SU-DHL-6 (cell line): ENCODE measurements at regions not wholly inside any gene's neighbourhood (a gene's known extent, or its start where the extent isn't known, plus 50 kb on each side); places are given as distances from the start of the nearest gene placed in this dataset.

Experiments used
- H2AFZ ChIP-seq: fragments of 200-600 bp; sonication (generic); 2 replicates; pipeline ENCODE4 v1.6.1; 2014; ENCODE audit warnings: low read depth, mild to moderate bottlenecking, moderate library complexity, mixed read lengths, antibody characterized with exemption, low read length; ENCODE audit not compliant: severe bottlenecking
- H3F3A ChIP-seq: fragments of 200-600 bp; shearing (Covaris generic); 2 replicates; pipeline ENCODE4 v1.6.0; 2016; ENCODE audit warnings: antibody characterized with exemption, mild to moderate bottlenecking; ENCODE audit not compliant: insufficient read depth
- H3K27ac ChIP-seq: fragments of 200-600 bp; sonication (generic); 2 replicates; pipeline ENCODE4 v1.5.1; 2016; ENCODE audit warnings: low read depth, mild to moderate bottlenecking, low read length, moderate library complexity, mixed read lengths
- H3K27me3 ChIP-seq: fragments of 200-600 bp; sonication (generic), shearing (Covaris generic); 2 replicates; pipeline ENCODE4 v1.6.0; 2014; ENCODE audit warnings: mild to moderate bottlenecking, low read length
- H3K36me3 ChIP-seq: fragments of 200-600 bp; sonication (generic); 2 replicates; pipeline ENCODE4 v1.6.1; 2014; ENCODE audit warnings: mild to moderate bottlenecking, low read length, mixed read lengths
- H3K4me2 ChIP-seq: fragments of 300-600, 200-600 bp; shearing (Covaris generic), sonication (generic); 2 replicates; pipeline ENCODE4 v1.6.0; 2014; ENCODE audit warnings: low read length, low read depth, mild to moderate bottlenecking; ENCODE audit not compliant: poor library complexity, severe bottlenecking
- H3K4me3 ChIP-seq: fragments of 200-600 bp; sonication (generic); 2 replicates; pipeline ENCODE4 v1.5.1; 2014; ENCODE audit warnings: antibody characterized with exemption, low read length, mild to moderate bottlenecking, mixed read lengths; ENCODE audit not compliant: insufficient read depth, poor library complexity, severe bottlenecking
- H3K79me2 ChIP-seq: fragments of 200-600 bp; sonication (generic); 2 replicates; pipeline ENCODE4 v1.6.1; 2014; ENCODE audit warnings: mild to moderate bottlenecking, low read length, moderate library complexity; ENCODE audit not compliant: insufficient read depth
- H3K9ac ChIP-seq: fragments of 200-600 bp; sonication (generic); 2 replicates; pipeline ENCODE4 v1.7.0; 2014; ENCODE audit warnings: mild to moderate bottlenecking, low read length
- H3K9me2 ChIP-seq: fragments of 200-600 bp; sonication (generic); replicated peaks from 2 replicates; pipeline ENCODE4 v1.6.1; 2014; ENCODE audit warnings: low read length; ENCODE audit not compliant: insufficient read depth
- H3K9me3 ChIP-seq: fragments of 200-600 bp; sonication (generic); 2 replicates; pipeline ENCODE4 v1.6.1; 2014; ENCODE audit warnings: low read length, mixed read lengths; ENCODE audit not compliant: insufficient read depth
- H4K20me1 ChIP-seq: fragments of 200-600 bp; sonication (generic); 2 replicates; pipeline ENCODE4 v1.6.1; 2014; ENCODE audit warnings: low read depth, mild to moderate bottlenecking, antibody characterized with exemption, low read length, moderate library complexity, mixed read lengths
- EZH2phosphoT487 ChIP-seq: fragments of 200-600 bp; sonication (generic), shearing (Covaris generic); conservative IDR thresholded peaks from 2 replicates; pipeline ENCODE4 v1.6.1; 2018; ENCODE audit warnings: mild to moderate bottlenecking, antibody characterized with exemption, low read length, moderate library complexity, mixed read lengths
- TF ChIP-seq, protein P1 (sequence below): fragments of 200-600 bp; sonication (generic); IDR thresholded peaks from one replicate; pipeline ENCODE4 v1.5.1; 2017; ENCODE audit warnings: antibody characterized with exemption, mild to moderate bottlenecking, low read length, moderate library complexity; ENCODE audit not compliant: insufficient read depth, poor library complexity, severe bottlenecking

DNA sequence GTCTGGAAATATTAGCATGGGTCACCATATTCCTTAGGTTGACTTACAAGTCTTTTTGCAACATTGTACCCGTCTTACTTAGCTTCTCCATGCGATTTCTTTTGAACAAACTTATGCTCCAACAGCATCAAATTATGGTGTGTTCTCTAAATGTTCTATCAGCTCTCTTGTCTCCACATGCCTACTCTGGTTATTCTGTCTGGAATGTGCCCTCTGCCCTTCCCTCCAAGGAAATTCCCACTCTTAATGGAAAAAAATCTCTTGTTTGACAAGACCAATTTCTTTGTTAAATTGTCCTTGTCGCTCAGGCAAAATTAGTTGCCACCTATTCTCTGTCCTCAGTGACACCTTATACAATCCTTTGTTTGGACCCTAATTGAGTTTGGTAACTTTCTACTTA, 522.8 kb upstream of the LUZP2 start:
- Histone ChIP-seq H3K4me3 (no peak overlapping the region), H3K27me3 (no peaks in the 10 kb centered on the region), H3K27ac (no peak overlapping the region), H3K4me2 (no peak overlapping the region), H3K9me2 (no peaks in the 10 kb centered on the region), H2AFZ (no peak overlapping the region), H3K9ac (no peak overlapping the region), H3K79me2 (no peaks in the 10 kb centered on the region), H3K36me3 (no peaks in the 10 kb centered on the region), H3F3A (no peaks in the 10 kb centered on the region), H3K9me3 (no peaks in the 10 kb centered on the region), H4K20me1 (no peaks in the 10 kb centered on the region)
- no peak for TF ChIP-seq EZH2phosphoT487

DNA sequence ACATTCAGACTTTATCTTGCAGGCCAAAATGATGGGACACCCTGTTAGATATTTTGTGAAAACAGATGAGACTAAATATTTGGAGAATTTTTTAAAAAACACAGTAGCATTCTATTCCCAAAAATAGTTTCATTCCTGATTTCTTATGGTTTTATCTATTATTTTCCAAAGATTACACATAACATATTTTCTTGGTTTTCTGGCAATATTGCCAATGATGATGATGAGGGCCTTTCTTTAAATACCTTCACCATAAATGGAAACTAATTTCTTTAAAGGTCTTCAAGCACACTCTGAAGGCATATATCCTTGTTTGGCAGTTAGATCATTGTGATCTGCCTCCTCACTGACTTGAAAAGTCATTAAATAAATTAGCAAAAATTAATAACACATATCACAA, 522.3 kb upstream of the LUZP2 start:
- no peaks in the 10 kb centered on the region for H3K36me3 ChIP-seq

DNA sequence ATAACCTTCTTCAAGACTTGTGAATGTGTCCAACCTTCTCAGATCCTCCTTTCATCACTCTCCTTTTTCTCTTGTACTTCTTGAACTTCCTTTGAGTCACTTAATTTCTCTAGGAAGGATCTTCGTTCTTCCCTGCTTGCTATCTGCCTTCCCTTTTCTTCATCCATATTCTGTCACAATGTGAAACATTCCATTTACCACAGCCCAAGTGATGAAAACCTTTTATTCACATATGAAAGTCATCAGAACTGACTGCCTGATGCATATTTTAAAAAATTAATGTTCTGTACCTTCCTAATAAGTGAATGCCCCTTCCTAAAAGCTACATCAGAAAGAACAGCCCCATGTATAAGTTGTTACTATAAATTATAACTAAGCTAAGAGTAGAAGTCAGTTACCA, 520.4 kb upstream of the LUZP2 start:
- Histone ChIP-seq H3K9ac (no peak overlapping the region), H3K9me2 (no peaks in the 10 kb centered on the region), H4K20me1 (no peaks in the 10 kb centered on the region), H3K36me3 (no peaks in the 10 kb centered on the region), H3K4me2 (no peak overlapping the region), H2AFZ (no peak overlapping the region), H3K9me3 (no peaks in the 10 kb centered on the region), H3K27ac (no peak overlapping the region), H3K4me3 (no peak overlapping the region), H3K27me3 (no peaks in the 10 kb centered on the region), H3K79me2 (no peaks in the 10 kb centered on the region), H3F3A (no peaks in the 10 kb centered on the region)
- no peak for TF ChIP-seq EZH2phosphoT487
- TF ChIP-seq, protein P1, sequence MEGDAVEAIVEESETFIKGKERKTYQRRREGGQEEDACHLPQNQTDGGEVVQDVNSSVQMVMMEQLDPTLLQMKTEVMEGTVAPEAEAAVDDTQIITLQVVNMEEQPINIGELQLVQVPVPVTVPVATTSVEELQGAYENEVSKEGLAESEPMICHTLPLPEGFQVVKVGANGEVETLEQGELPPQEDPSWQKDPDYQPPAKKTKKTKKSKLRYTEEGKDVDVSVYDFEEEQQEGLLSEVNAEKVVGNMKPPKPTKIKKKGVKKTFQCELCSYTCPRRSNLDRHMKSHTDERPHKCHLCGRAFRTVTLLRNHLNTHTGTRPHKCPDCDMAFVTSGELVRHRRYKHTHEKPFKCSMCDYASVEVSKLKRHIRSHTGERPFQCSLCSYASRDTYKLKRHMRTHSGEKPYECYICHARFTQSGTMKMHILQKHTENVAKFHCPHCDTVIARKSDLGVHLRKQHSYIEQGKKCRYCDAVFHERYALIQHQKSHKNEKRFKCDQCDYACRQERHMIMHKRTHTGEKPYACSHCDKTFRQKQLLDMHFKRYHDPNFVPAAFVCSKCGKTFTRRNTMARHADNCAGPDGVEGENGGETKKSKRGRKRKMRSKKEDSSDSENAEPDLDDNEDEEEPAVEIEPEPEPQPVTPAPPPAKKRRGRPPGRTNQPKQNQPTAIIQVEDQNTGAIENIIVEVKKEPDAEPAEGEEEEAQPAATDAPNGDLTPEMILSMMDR, result no peak

More for the DNA sequence above, 522.3 kb upstream of the LUZP2 start:
- H3K4me2 ChIP-seq, result no peak overlapping the region
- no peaks in the 10 kb centered on the region for H3K9me3 ChIP-seq
- TF ChIP-seq, protein P1, result no peak
- no peak for TF ChIP-seq EZH2phosphoT487
- no peaks in the 10 kb centered on the region for H3K9me2 ChIP-seq
- H3K27ac ChIP-seq, result no peak overlapping the region
- no peak overlapping the region for H3K4me3 ChIP-seq
- no peak overlapping the region for H3K9ac ChIP-seq
- H2AFZ ChIP-seq, result no peak overlapping the region
- H3F3A ChIP-seq, result no peaks in the 10 kb centered on the region
- H3K79me2 ChIP-seq, result no peaks in the 10 kb centered on the region
- no peaks in the 10 kb centered on the region for H4K20me1 ChIP-seq
- H3K27me3 ChIP-seq, result no peaks in the 10 kb centered on the region

DNA sequence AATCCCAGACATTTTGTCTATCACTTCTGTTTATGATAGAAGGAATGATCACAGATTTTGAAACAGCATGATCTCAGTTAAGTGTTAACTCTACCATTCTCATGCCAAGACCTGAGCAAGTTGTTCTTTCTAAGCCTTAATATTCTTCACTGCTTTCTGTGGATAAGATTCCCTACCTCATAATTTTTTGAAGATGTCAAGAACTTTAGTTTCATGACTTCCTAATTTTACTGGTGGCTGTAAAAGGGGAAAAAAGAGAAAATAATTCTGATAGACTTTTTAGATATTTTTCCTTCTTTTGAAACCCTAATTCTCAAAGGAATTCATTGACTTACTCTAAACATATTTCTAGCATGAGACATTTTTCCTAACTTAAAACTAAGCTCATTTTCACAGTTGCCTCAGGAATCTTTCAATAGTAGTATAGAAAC, 520.0 kb upstream of the LUZP2 start:
- Histone ChIP-seq H3K9me2 (no peaks in the 10 kb centered on the region), H3K27me3 (no peaks in the 10 kb centered on the region), H3K4me2 (no peak overlapping the region), H3K36me3 (no peaks in the 10 kb centered on the region), H3K27ac (no peak overlapping the region), H2AFZ (no peak overlapping the region), H3K9ac (no peak overlapping the region), H3F3A (no peaks in the 10 kb centered on the region), H3K9me3 (no peaks in the 10 kb centered on the region), H3K79me2 (no peaks in the 10 kb centered on the region), H4K20me1 (no peaks in the 10 kb centered on the region), H3K4me3 (no peak overlapping the region)
- no peak for TF ChIP-seq EZH2phosphoT487
- TF ChIP-seq, protein P1, result no peak
